ENCODE measurements at regions not wholly inside any gene's neighbourhood (a gene's known extent, or its start where the extent isn't known, plus 50 kb on each side); places are given as distances from the start of the nearest gene placed in this dataset.

DNA sequence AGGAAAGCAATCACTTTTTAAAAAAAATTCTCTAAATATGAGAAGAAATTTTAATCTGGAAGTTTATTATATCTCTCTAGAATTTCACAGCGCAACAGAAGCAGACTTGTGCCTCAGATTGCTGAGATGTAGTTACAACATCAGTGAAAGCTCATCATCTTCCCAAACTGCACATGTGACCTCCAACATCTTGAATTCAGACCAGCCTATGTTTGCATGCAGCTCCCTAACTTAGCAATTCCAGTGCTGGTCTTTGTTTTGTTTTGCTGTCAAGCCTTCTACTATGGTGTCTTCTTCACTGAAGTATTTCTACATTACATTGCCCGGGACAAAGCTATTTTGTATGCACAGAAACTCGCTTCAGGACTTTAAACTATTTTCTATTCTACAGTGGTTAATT is 684.8 kb upstream of the PTBP2 start:
- peaks cover 0 to 2% (median 0%) of the 10 kb centered on the region in 7 donors for H3K9me3 Mint-ChIP-seq
- H3K9ac ChIP-seq (ENCODE audit: insufficient read depth, low read length, poor library complexity, severe bottlenecking): no peak overlapping the region
- H3K36me3 Mint-ChIP-seq: no peaks in the 10 kb centered on the region
- no peaks in the 10 kb centered on the region for H3K36me3 ChIP-seq (replicated peaks in 1 of 2; ENCODE audit: control insufficient read depth in 1 of 2, insufficient read depth in 2 of 2, low read length in 2 of 2)
- no peaks in the 10 kb centered on the region for H3K4me1 Mint-ChIP-seq
- H3K4me1 ChIP-seq (ENCODE audit: control insufficient read depth in 1 of 2, insufficient read depth in 2 of 2, low read length in 2 of 2): no peaks in the 10 kb centered on the region
- H2AFZ ChIP-seq (ENCODE audit: insufficient read depth, low read depth, low read length, poor library complexity, severe bottlenecking): no peak overlapping the region
- H3K4me3 ChIP-seq (replicated peaks in 1 of 3; ENCODE audit: low read depth in 2 of 3, low read length in 3 of 3): no peak overlapping the region
- H3K9me3 ChIP-seq (replicated peaks in 1 of 2; ENCODE audit: control insufficient read depth in 1 of 2, insufficient read depth in 1 of 2, low read length in 2 of 2): peaks cover 0 to 3% of the 10 kb centered on the region in 2 donors
- intact Hi-C loops (cut with micrococcal nuclease): no loop called here
- H3K4me3 Mint-ChIP-seq: no peak overlapping the region
- H3K79me2 ChIP-seq (ENCODE audit: insufficient read depth, low read length): no peaks in the 10 kb centered on the region
- DNase-seq: no peak
- no peaks in the 10 kb centered on the region for H3K27me3 Mint-ChIP-seq (ENCODE audit: low read depth in 3 of 3)
- no peaks in the 10 kb centered on the region for H3K27me3 ChIP-seq (ENCODE audit: control insufficient read depth in 2 of 2, insufficient read depth in 2 of 2, low read length in 2 of 2)
- TF ChIP-seq, protein P1, sequence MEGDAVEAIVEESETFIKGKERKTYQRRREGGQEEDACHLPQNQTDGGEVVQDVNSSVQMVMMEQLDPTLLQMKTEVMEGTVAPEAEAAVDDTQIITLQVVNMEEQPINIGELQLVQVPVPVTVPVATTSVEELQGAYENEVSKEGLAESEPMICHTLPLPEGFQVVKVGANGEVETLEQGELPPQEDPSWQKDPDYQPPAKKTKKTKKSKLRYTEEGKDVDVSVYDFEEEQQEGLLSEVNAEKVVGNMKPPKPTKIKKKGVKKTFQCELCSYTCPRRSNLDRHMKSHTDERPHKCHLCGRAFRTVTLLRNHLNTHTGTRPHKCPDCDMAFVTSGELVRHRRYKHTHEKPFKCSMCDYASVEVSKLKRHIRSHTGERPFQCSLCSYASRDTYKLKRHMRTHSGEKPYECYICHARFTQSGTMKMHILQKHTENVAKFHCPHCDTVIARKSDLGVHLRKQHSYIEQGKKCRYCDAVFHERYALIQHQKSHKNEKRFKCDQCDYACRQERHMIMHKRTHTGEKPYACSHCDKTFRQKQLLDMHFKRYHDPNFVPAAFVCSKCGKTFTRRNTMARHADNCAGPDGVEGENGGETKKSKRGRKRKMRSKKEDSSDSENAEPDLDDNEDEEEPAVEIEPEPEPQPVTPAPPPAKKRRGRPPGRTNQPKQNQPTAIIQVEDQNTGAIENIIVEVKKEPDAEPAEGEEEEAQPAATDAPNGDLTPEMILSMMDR (IDR thresholded peaks at IDR 0.05): no peak
- no peak overlapping the region for H3K4me2 ChIP-seq (replicated peaks; ENCODE audit: extremely low read depth, low read length, poor library complexity, severe bottlenecking)
- H3K27ac ChIP-seq (ENCODE audit: low read depth in 1 of 2, low read length in 2 of 2): no peak overlapping the region
- H3K27ac Mint-ChIP-seq: no peak overlapping the region
- WGBS (ENCODE audit: insufficient coverage): no CpG with 5 or more reads among the region's 3 CpGs
- no peaks in the 10 kb centered on the region for H4K20me1 ChIP-seq (ENCODE audit: insufficient read depth, low read length)

DNA sequence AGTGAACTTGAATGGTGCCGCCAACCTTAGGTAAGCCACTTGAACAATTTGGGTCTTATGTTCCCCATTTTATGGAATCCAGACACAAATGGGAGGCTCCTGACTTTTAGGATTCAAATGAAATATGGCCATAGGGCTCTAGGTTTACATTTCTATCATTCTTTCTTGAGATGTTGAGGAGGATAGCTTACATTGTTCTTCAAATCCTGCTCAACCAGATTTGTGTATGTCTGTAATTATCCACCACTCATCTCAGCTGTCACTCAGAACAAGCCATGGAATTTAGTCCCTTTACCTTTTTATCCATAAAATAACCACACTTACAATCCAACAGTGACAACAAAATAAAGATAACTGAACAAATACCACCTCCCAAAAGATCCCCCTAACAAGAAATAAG is 682.9 kb upstream of the PTBP2 start:
- H3K4me3 ChIP-seq (replicated peaks in 1 of 3; ENCODE audit: low read depth in 2 of 3, low read length in 3 of 3): no peak overlapping the region
- no peaks in the 10 kb centered on the region for H4K20me1 ChIP-seq (ENCODE audit: insufficient read depth, low read length)
- H3K4me1 ChIP-seq (ENCODE audit: control insufficient read depth in 1 of 2, insufficient read depth in 2 of 2, low read length in 2 of 2): no peaks in the 10 kb centered on the region
- 100% methylated on average over 1 of the region's 1 CpG for WGBS (ENCODE audit: insufficient coverage)
- Mint-ChIP-seq H3K4me1 (no peaks in the 10 kb centered on the region), H3K27me3 (ENCODE audit: low read depth in 3 of 3) (no peaks in the 10 kb centered on the region), H3K27ac (no peak overlapping the region), H3K36me3 (no peaks in the 10 kb centered on the region), H3K4me3 (no peak overlapping the region), H3K9me3 (peaks cover 0 to 4% (median 2%) of the 10 kb centered on the region in 7 donors)
- H3K27me3 ChIP-seq (ENCODE audit: control insufficient read depth in 2 of 2, insufficient read depth in 2 of 2, low read length in 2 of 2): no peaks in the 10 kb centered on the region
- H3K4me2 ChIP-seq (replicated peaks; ENCODE audit: extremely low read depth, low read length, poor library complexity, severe bottlenecking): no peak overlapping the region
- H3K9me3 ChIP-seq (replicated peaks in 1 of 2; ENCODE audit: control insufficient read depth in 1 of 2, insufficient read depth in 1 of 2, low read length in 2 of 2): peaks cover 0 to 3% of the 10 kb centered on the region in 2 donors
- H3K79me2 ChIP-seq (ENCODE audit: insufficient read depth, low read length): no peaks in the 10 kb centered on the region
- no peak overlapping the region for H3K27ac ChIP-seq (ENCODE audit: low read depth in 1 of 2, low read length in 2 of 2)
- no peak overlapping the region for H2AFZ ChIP-seq (ENCODE audit: insufficient read depth, low read depth, low read length, poor library complexity, severe bottlenecking)
- intact Hi-C loops (cut with micrococcal nuclease): no loop called here
- H3K9ac ChIP-seq (ENCODE audit: insufficient read depth, low read length, poor library complexity, severe bottlenecking): no peak overlapping the region
- DNase-seq: no peak
- H3K36me3 ChIP-seq (replicated peaks in 1 of 2; ENCODE audit: control insufficient read depth in 1 of 2, insufficient read depth in 2 of 2, low read length in 2 of 2): no peaks in the 10 kb centered on the region
- TF ChIP-seq, protein P1 (IDR thresholded peaks at IDR 0.05): no peak

Measured in CD14-positive monocyte (primary cell).